HepG2 (cell line): ENCODE measurements at regions not wholly inside any gene's neighbourhood (a gene's known extent, or its start where the extent isn't known, plus 50 kb on each side); places are given as distances from the start of the nearest gene placed in this dataset.

ENCODE experiments used
- BHLHE40 ChIP-seq: IDR thresholded peaks from 2 replicates; pipeline ENCODE4 v1.6.1; 2011; ENCODE audit warnings: low read length, improper control_type of control experiment
- CTCF ChIP-seq: sonication (generic); formaldehyde crosslinking; IDR thresholded peaks from 2 replicates; pipeline ENCODE4 v1.5.0; 2020; ENCODE audit warnings: mild to moderate bottlenecking, missing genetic modification reagents, moderate library complexity
- FOXK2 ChIP-seq: fragments of 450-650 bp; IDR thresholded peaks from 2 replicates; pipeline ENCODE4 v1.6.1; 2016
- JUND ChIP-seq: sonication (generic); formaldehyde crosslinking; IDR thresholded peaks from 2 replicates; pipeline ENCODE4 v1.8.0; 2022; ENCODE audit warnings: mild to moderate bottlenecking, missing genetic modification reagents
- POLR2A ChIP-seq, 2 experiments: IDR thresholded peaks; 2 replicates each; pipeline ENCODE4 v1.6.1; 2011; ENCODE audit warnings: low read depth in 2 of 2, low read length in 2 of 2, mild to moderate bottlenecking in 1 of 2, moderate library complexity in 1 of 2; ENCODE audit not compliant: insufficient read depth in 1 of 2
- TCF12 ChIP-seq, 2 experiments: fragments of 450-650 bp in 1 of 2; sonication (generic) in 1 of 2; formaldehyde crosslinking in 1 of 2; IDR thresholded peaks; 2 replicates each; pipeline versions ENCODE4 v1.6.1 to v1.8.0; 2017 to 2022; ENCODE audit warnings: antibody characterized with exemption in 1 of 2, mild to moderate bottlenecking in 1 of 2, missing genetic modification reagents in 1 of 2, moderate library complexity in 1 of 2
- TOE1 ChIP-seq: sonication (generic); formaldehyde crosslinking; IDR thresholded peaks from 2 replicates; pipeline ENCODE4 v1.4.0; 2020; ENCODE audit warnings: mild to moderate bottlenecking, missing genetic modification reagents
- ZKSCAN1 ChIP-seq: fragments of 150-350 bp; IDR thresholded peaks from 2 replicates; pipeline ENCODE4 v1.6.1; 2014; ENCODE audit warnings: low read length
- ZNF501 ChIP-seq: sonication (generic); formaldehyde crosslinking; IDR thresholded peaks from 2 replicates; pipeline ENCODE4 v1.5.1; 2020; ENCODE audit warnings: mild to moderate bottlenecking, moderate library complexity, missing genetic modification reagents
- ZNF660 ChIP-seq: sonication (generic); formaldehyde crosslinking; IDR thresholded peaks from 2 replicates; pipeline ENCODE4 v1.5.1; 2020; ENCODE audit warnings: mild to moderate bottlenecking, low read depth, missing genetic modification reagents, borderline replicate concordance
- TF ChIP-seq, protein P1 (sequence below): fragments of 450-650 bp; IDR thresholded peaks from 2 replicates; pipeline ENCODE4 v1.6.1; 2017

DNA sequence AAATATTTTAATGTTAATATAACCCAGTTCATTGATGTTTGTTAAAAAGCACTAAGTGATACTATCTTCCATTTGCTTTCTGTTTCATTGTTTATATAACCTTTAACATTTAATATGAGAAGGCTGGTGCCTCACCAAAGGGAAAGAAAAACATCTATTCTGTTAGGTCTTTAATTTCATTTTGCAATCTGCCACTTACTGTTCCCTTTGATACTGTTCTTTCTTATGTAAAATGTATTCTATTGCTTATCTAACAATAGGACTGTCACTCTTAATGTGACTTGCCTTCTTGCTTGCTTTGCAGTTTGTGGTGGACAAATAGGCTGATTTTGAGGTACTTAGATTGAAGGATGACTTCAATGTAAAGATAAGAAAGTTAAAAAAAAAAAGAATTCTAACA, 1666.1 kb upstream of the DDX18 start:
- TF ChIP-seq CTCF (CRISPR knock-in tag) (no peak), BHLHE40 (no peak), ZKSCAN1 (no peak), ZNF501 (CRISPR knock-in tag) (no peak), TCF12 (IDR thresholded peaks at IDR 0.05) (no peak), TCF12 (CRISPR knock-in tag; IDR thresholded peaks at IDR 0.05) (no peak), ZNF660 (no peak), POLR2A (IDR thresholded peaks at IDR 0.05; ENCODE audit: insufficient read depth in 1 of 2, low read depth in 2 of 2, low read length in 2 of 2) (no peak), JUND (CRISPR knock-in tag) (no peak), FOXK2 (no peak), TOE1 (CRISPR knock-in tag) (no peak)
- TF ChIP-seq, protein P1, sequence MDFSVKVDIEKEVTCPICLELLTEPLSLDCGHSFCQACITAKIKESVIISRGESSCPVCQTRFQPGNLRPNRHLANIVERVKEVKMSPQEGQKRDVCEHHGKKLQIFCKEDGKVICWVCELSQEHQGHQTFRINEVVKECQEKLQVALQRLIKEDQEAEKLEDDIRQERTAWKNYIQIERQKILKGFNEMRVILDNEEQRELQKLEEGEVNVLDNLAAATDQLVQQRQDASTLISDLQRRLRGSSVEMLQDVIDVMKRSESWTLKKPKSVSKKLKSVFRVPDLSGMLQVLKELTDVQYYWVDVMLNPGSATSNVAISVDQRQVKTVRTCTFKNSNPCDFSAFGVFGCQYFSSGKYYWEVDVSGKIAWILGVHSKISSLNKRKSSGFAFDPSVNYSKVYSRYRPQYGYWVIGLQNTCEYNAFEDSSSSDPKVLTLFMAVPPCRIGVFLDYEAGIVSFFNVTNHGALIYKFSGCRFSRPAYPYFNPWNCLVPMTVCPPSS: no peak
